Transverse colon (tissue), 4 donors: ENCODE measurements at regions not wholly inside any gene's neighbourhood (a gene's known extent, or its start where the extent isn't known, plus 50 kb on each side); places are given as distances from the start of the nearest gene placed in this dataset.

Experiments
- DNase-seq: peaks from one replicate; pipeline ENCODE4 v3.0.0-alpha.2; 2019
- H3K27ac ChIP-seq, 4 donors: fragments of 200-600 bp; sonication (generic); 2 replicates each; pipeline ENCODE4 v1.5.1; 2016 to 2018; ENCODE audit warnings: inconsistent platforms in 4 of 4
- H3K27me3 ChIP-seq: fragments of 200-600 bp; sonication (generic); 2 replicates; pipeline ENCODE4 v1.5.1; 2017; ENCODE audit warnings: inconsistent platforms
- H3K36me3 ChIP-seq, 4 donors: fragments of 200-600 bp; sonication (generic); 2 replicates each; pipeline ENCODE4 v1.5.1; 2017 to 2019; ENCODE audit warnings: inconsistent platforms in 4 of 4
- H3K4me1 ChIP-seq, 4 donors: fragments of 200-600 bp; sonication (generic); 2 replicates each; pipeline ENCODE4 v1.5.1; 2017 to 2020; ENCODE audit warnings: inconsistent platforms in 4 of 4
- H3K4me3 ChIP-seq, 4 donors: fragments of 200-600 bp; sonication (generic); 1 replicate in 1 of 4; 2 replicates in 3 of 4; pipeline versions ENCODE4 v1.5.1 to v1.6.1; 2017 to 2019; ENCODE audit warnings: inconsistent platforms in 4 of 4
- H3K9me3 ChIP-seq, 2 donors: fragments of 200-600 bp; sonication (generic); 2 replicates each; pipeline ENCODE4 v1.5.1; 2017 to 2019; ENCODE audit warnings: inconsistent platforms in 2 of 2
- CTCF ChIP-seq, 5 experiments: fragments of 200-600 bp in 3 of 5; fragments of 450-650 bp in 2 of 5; sonication (generic) in 3 of 5; IDR thresholded peaks; 1 replicate in 2 of 5; 2 replicates in 3 of 5; pipeline ENCODE4 v1.5.1; 2016 to 2017; ENCODE audit warnings: antibody characterized with exemption in 5 of 5, inconsistent platforms in 3 of 5, mild to moderate bottlenecking in 2 of 5, moderate library complexity in 1 of 5
- EP300 ChIP-seq: sonication (generic); formaldehyde crosslinking; IDR thresholded peaks from one replicate; pipeline ENCODE4 v1.6.1; 2017; ENCODE audit warnings: antibody characterized with exemption, low read depth
- POLR2A ChIP-seq: fragments of 450-650 bp; IDR thresholded peaks from one replicate; pipeline ENCODE4 v1.6.1; 2016; ENCODE audit warnings: antibody characterized with exemption, mild to moderate bottlenecking, moderate library complexity
- POLR2AphosphoS5 ChIP-seq, 3 donors: sonication (generic); formaldehyde crosslinking; IDR thresholded peaks; one replicate each; pipeline ENCODE4 v1.6.1; 2016; ENCODE audit warnings: antibody characterized with exemption in 3 of 3
- WGBS, 2 donors: methylation state at CpG; one replicate each; pipeline ENCODE4 v1.1.5; 2018; ENCODE audit warnings: low coverage in 1 of 2; 5-methylcytosine and 5-hydroxymethylcytosine counted together
- in situ Hi-C, 4 donors: fragments of 200-750 bp; cut with MboI; loops; one replicate each; pipeline versions ENCODE4 v1.15.0 to v1.15.1; 2017; ENCODE audit warnings: low sequenced_read_pairs in 3 of 4, low pct_ligation_motif_present in 1 of 4, low pct_unique_long_range_greater_than_20kb in 1 of 4
- intact Hi-C: fragments of 100-400 bp; cut with DNase I; formaldehyde crosslinking; loops from one replicate; pipeline ENCODE4 v1.15.1; 2023; ENCODE audit warnings: low total_unique reads

- intact Hi-C loops: no loop called here
- Histone ChIP-seq H3K4me1 (no peaks in the 10 kb centered on the region), H3K4me3 (no peak overlapping the region), H3K27ac (no peak overlapping the region), H3K9me3 (no peaks in the 10 kb centered on the region), H3K27me3 (no peaks in the 10 kb centered on the region), H3K36me3 (no peaks in the 10 kb centered on the region)
- 55 to 57% methylated on average over 2 of the region's 2 CpGs for WGBS, 2 donors
- TF ChIP-seq CTCF (IDR thresholded peaks at IDR 0.05): no peak
- TF ChIP-seq POLR2AphosphoS5 (IDR thresholded peaks at IDR 0.05): no peak
- no peak for TF ChIP-seq EP300
- TF ChIP-seq POLR2A: no peak
- in situ Hi-C loops: no loop called here
- DNase-seq: no peak
Measured at GRCh38 chr4:14294611-14295010, 667.1 kb upstream of the BOD1L1 start.

- H3K4me3 ChIP-seq: no peak overlapping the region
- H3K4me1 ChIP-seq: no peaks in the 10 kb centered on the region
- no peaks in the 10 kb centered on the region for H3K9me3 ChIP-seq
- 71 to 80% methylated on average over 1 to 2 of the region's 2 CpGs for WGBS, 2 donors
- H3K36me3 ChIP-seq: no peaks in the 10 kb centered on the region
- no peaks in the 10 kb centered on the region for H3K27me3 ChIP-seq
- TF ChIP-seq POLR2AphosphoS5 (IDR thresholded peaks at IDR 0.05) (no peak), POLR2A (no peak), EP300 (no peak), CTCF (IDR thresholded peaks at IDR 0.05) (no peak)
- in situ Hi-C loops: no loop called here
- intact Hi-C loops: no loop called here
- no peak overlapping the region for H3K27ac ChIP-seq
- no peak for DNase-seq
Measured at GRCh38 chr4:14299166-14299565, 671.6 kb upstream of the BOD1L1 start.

GRCh38 chr4:14302021-14302420 lies 674.5 kb upstream of the BOD1L1 start:
- in situ Hi-C loops (no loop called here), intact Hi-C loops (no loop called here)
- no peaks in the 10 kb centered on the region for H3K36me3 ChIP-seq
- no peaks in the 10 kb centered on the region for H3K27me3 ChIP-seq
- no peak for DNase-seq
- no peak for TF ChIP-seq POLR2A
- no peak for TF ChIP-seq CTCF (IDR thresholded peaks at IDR 0.05)
- no peak for TF ChIP-seq EP300
- no peak for TF ChIP-seq POLR2AphosphoS5 (IDR thresholded peaks at IDR 0.05)
- H3K4me1 ChIP-seq: no peaks in the 10 kb centered on the region
- no peak overlapping the region for H3K4me3 ChIP-seq
- H3K27ac ChIP-seq: no peak overlapping the region
- H3K9me3 ChIP-seq: no peaks in the 10 kb centered on the region

GRCh38 chr4:14303856-14304255 lies 676.3 kb upstream of the BOD1L1 start:
- Histone ChIP-seq H3K9me3 (no peaks in the 10 kb centered on the region), H3K4me3 (no peak overlapping the region), H3K27me3 (no peaks in the 10 kb centered on the region), H3K27ac (no peak overlapping the region), H3K4me1 (no peaks in the 10 kb centered on the region), H3K36me3 (no peaks in the 10 kb centered on the region)
- intact Hi-C loops (no loop called here), in situ Hi-C loops (no loop called here)
- TF ChIP-seq EP300: no peak
- TF ChIP-seq POLR2A: no peak
- TF ChIP-seq POLR2AphosphoS5 (IDR thresholded peaks at IDR 0.05): no peak
- TF ChIP-seq CTCF (IDR thresholded peaks at IDR 0.05): no peak
- 84 to 85% methylated on average over 3 of the region's 3 CpGs for WGBS, 2 donors
- DNase-seq: no peak
